ENCODE measurements at regions not wholly inside any gene's neighbourhood (a gene's known extent, or its start where the extent isn't known, plus 50 kb on each side); places are given as distances from the start of the nearest gene placed in this dataset.

- TF ChIP-seq CTCF (IDR thresholded peaks at IDR 0.05) = no peak
- no peak for TF ChIP-seq POLR2A (IDR thresholded peaks at IDR 0.05)
These were observed 210.8 kb upstream of the SEMA6D start for GRCh38 chr15:47506329-47507100.

Measured in uterus (tissue), 2 donors.